GM18870 (cell line): ENCODE measurements at regions not wholly inside any gene's neighbourhood (a gene's known extent, or its start where the extent isn't known, plus 50 kb on each side); places are given as distances from the start of the nearest gene placed in this dataset.

Experiments used
- ATAC-seq: cut with Tn5 transposase; IDR thresholded peaks from one replicate; pipeline ENCODE4 v1.9.1; 2021; ENCODE audit warnings: moderate library complexity; ENCODE audit not compliant: unreplicated experiment

- ATAC-seq = no peak
These were observed 349.5 kb upstream of the CPXCR1 start for GRCh38 chrX:88397551-88397950.

DNA sequence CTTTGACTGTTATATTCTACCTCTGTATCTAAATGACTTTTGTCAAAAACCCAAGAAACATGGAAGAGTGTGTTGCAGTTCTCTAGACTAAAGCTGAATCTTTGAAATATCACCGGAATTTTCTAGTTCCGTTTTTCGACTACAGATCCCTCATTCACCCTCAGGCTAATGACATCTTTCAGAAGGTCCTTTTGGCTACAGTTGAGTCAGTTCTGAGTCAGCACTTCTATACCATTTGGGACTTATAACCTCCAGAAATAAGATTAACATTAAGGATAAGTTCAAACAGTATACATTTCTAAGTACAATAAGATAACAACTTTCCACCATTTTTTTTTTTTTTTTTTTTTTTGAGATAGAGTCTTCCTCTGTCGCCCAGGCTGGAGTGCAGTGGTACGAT, 331.0 kb upstream of the CPXCR1 start:
- no peak for ATAC-seq

- ATAC-seq = no peak
These were observed 330.1 kb upstream of the CPXCR1 start for GRCh38 chrX:88416965-88417364.

GRCh38 chrX:88424071-88424470, 323.0 kb upstream of the CPXCR1 start:
- no peak for ATAC-seq

- no peak for ATAC-seq
These were observed 322.5 kb upstream of the CPXCR1 start for GRCh38 chrX:88424541-88424940.

GRCh38 chrX:88425739-88426138, 321.3 kb upstream of the CPXCR1 start:
- no peak for ATAC-seq

DNA sequence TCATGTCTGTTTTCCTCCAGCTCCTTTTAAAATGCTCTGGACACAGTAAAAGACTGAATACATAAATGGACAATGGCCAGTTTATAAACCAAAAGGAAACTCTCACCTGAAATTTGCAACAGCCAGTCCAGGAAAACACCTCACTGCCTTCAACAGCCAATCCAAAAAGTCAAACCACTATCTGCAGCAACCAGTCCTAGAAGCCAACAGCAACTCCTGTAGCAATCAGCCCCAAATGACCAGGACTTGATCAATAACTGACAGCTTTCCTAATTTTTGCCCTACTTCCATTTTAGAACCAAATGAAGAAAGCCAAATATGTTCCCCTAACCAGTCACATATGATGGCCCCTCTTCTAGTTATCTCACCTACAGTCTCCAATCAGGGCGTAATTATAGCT, 309.5 kb upstream of the CPXCR1 start:
- no peak for ATAC-seq

DNA sequence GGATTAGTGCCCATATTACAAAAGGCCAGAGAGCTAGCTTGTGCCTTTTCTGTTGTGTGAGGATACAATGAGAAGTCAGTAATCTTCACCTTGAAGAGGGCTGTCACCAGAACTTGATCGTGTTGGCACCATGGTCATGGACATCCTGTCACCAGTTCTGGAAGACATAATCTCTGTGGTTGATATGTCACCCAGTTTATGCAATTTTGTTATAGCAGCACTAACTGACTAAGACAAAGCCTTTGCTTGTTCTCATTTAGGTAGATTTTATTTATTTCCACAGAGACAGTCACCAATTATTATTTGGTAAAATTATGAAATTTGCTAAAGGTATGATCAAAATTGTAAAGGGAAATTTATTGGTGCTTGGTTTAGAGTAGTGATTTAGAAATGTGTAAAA, 308.8 kb upstream of the CPXCR1 start:
- ATAC-seq = no peak

DNA sequence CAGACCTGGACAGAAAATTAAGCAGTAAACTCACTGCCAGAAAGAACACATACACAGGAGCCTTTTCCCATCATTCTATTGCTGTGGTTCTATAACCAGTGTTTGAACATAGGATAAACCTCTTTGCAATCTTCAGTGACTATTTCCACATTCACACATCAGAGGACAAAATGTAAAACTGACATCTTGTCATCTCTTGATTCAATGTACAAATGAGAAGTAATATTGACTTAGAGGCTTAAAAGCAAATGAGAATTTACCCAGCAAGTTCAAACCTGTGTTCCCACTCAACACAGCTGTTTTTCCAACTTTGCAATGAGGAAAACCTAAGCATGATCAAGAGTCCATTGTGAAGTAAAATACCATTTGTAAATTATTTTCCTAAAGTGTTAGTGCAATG, 307.1 kb upstream of the CPXCR1 start:
- ATAC-seq = no peak
